ENCODE measurements at regions not wholly inside any gene's neighbourhood (a gene's known extent, or its start where the extent isn't known, plus 50 kb on each side); places are given as distances from the start of the nearest gene placed in this dataset.
A peak's percentile ranks its signal among the peaks of the same experiment; 100 is the strongest.

DNA sequence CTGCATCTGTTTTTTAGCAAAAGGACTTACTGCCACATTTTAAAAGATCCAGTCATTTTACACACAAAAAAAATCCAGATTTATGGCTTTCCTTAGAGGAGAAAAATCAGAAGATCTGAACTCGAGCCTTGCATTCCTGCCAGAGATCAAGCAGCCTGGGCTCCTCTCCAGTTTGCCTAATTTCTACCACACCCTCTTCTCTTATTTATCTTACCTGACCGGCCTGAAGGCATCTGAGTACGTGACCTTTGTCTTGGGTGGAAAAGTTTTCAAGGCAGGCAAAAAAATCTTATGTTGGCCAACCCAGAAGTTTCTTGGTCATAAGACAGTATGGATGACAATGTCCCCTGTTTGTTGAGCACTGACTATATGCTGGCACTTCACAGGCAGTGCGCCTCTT lies 60.3 kb downstream of the CHRD start:
- Histone ChIP-seq H3K36me3 (ENCODE audit: control insufficient read depth in 1 of 2, insufficient read depth in 2 of 2, low read length in 2 of 2) (no peaks in the 10 kb centered on the region), H3K9me3 (ENCODE audit: control insufficient read depth in 1 of 2, insufficient read depth in 1 of 2, low read depth in 1 of 2, low read length in 2 of 2) (no peaks in the 10 kb centered on the region; a peak in 1 of 4 replicates), H4K20me1 (ENCODE audit: insufficient read depth) (no peaks in the 10 kb centered on the region), H3K4me1 (ENCODE audit: control insufficient read depth in 1 of 2, insufficient read depth in 2 of 2, low read length in 2 of 2) (peaks cover 10 to 18% of the 10 kb centered on the region in 2 experiments; a peak in 3 of 4 replicates), H3K9me2 (ENCODE audit: insufficient read depth) (no peaks in the 10 kb centered on the region), H3K79me2 (ENCODE audit: insufficient read depth, low read length) (no peaks in the 10 kb centered on the region), H2AFZ (ENCODE audit: low read depth, low read length, poor library complexity, severe bottlenecking) (no peak overlapping the region), H3K9ac (ENCODE audit: low read length) (no peak overlapping the region), H3K4me2 (ENCODE audit: low read length) (peak overlapping the region; percentile 22), H3K27ac (ENCODE audit: low read depth, low read length) (no peak overlapping the region), H3K4me3 (replicated peaks in 1 of 2; ENCODE audit: low read depth in 1 of 2, low read length in 2 of 2) (no peak overlapping the region), H3K27me3 (ENCODE audit: insufficient read depth, low read length) (no peaks in the 10 kb centered on the region)
- RAD21 ChIA-PET (ENCODE audit: low non-redundant PET in 1 of 2, low total read pairs in 2 of 2, uncharacterized antibody in 2 of 2, unreplicated experiment in 2 of 2): no interaction called here
- TF ChIP-seq SRF (IDR thresholded peaks at IDR 0.05; ENCODE audit: low read depth) (no peak), RAD21 (IDR thresholded peaks at IDR 0.05; ENCODE audit: low read depth) (no peak), TCF7L2 (IDR thresholded peaks at IDR 0.05; ENCODE audit: borderline replicate concordance, extremely low read depth, insufficient read depth, insufficient read length) (no peak), EZH2 (IDR thresholded peaks at IDR 0.05) (no peak), POLR2A (IDR thresholded peaks at IDR 0.05; ENCODE audit: borderline replicate concordance, extremely low read depth, insufficient read depth, insufficient read length) (no peak), ZFX (IDR thresholded peaks at IDR 0.05) (no peak)
- no peak for ATAC-seq
- CTCF ChIA-PET: no interaction called here
- intact Hi-C loops (cut with micrococcal nuclease): no loop called here
- BruUV-seq (replicated peaks): no TSS peak
- POLR2A ChIA-PET: no interaction called here
- DNase-seq (ENCODE audit: low read depth, low spot score): no peak

DNA sequence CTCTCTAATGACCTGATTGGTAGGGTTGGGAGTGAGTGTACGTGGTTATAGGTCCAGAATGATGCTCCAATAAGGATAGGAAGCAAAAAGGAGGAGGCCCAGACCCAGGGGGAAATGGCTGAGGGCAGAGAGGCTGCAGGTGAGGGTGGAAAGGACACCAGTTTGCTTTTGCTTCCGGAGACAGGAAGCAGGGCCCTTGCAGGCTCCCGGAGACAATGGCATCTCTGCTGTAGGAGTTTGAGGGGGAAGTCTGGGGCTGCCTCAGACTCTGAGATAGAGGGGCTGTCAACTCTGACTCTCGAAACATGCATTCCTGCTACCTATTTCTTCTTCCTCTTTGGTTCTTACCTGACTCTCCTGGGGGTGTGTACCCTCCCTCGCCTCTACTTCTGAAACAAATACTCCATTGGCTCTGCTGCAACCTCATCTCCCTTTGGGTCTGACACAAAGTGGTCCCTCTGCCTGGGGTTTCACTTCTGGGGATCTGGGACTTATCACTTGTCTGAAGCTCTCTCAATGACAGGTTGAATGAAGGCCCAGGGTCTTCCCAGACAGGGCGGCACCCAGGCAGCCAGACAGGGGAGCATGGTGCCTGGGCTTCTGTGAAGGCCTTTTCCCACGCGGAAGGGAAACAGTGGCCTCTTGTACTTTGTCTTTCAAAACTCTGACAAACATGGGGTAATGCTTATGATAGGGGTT lies 61.5 kb downstream of the CHRD start:
- ChIA-PET POLR2A (no interaction called here), CTCF (no interaction called here), RAD21 (ENCODE audit: low non-redundant PET in 1 of 2, low total read pairs in 2 of 2, uncharacterized antibody in 2 of 2, unreplicated experiment in 2 of 2) (no interaction called here)
- Histone ChIP-seq H4K20me1 (ENCODE audit: insufficient read depth) (no peaks in the 10 kb centered on the region), H3K4me3 (replicated peaks in 1 of 2; ENCODE audit: low read depth in 1 of 2, low read length in 2 of 2) (no peak overlapping the region), H3K27me3 (ENCODE audit: insufficient read depth, low read length) (no peaks in the 10 kb centered on the region), H3K27ac (ENCODE audit: low read depth, low read length) (no peak overlapping the region), H3K9me3 (ENCODE audit: control insufficient read depth in 1 of 2, insufficient read depth in 1 of 2, low read depth in 1 of 2, low read length in 2 of 2) (no peaks in the 10 kb centered on the region; a peak in 1 of 4 replicates), H3K4me1 (ENCODE audit: control insufficient read depth in 1 of 2, insufficient read depth in 2 of 2, low read length in 2 of 2) (peaks cover 10 to 18% of the 10 kb centered on the region in 2 experiments; a peak in 3 of 4 replicates), H3K9me2 (ENCODE audit: insufficient read depth) (no peaks in the 10 kb centered on the region), H2AFZ (ENCODE audit: low read depth, low read length, poor library complexity, severe bottlenecking) (no peak overlapping the region), H3K4me2 (ENCODE audit: low read length) (no peak overlapping the region), H3K36me3 (ENCODE audit: control insufficient read depth in 1 of 2, insufficient read depth in 2 of 2, low read length in 2 of 2) (no peaks in the 10 kb centered on the region), H3K79me2 (ENCODE audit: insufficient read depth, low read length) (no peaks in the 10 kb centered on the region), H3K9ac (ENCODE audit: low read length) (no peak overlapping the region)
- intact Hi-C loops (cut with micrococcal nuclease): no loop called here
- DNase-seq (ENCODE audit: low read depth, low spot score) (no peak), ATAC-seq (no peak)
- BruUV-seq (replicated peaks): no TSS peak
- TF ChIP-seq, protein P1, sequence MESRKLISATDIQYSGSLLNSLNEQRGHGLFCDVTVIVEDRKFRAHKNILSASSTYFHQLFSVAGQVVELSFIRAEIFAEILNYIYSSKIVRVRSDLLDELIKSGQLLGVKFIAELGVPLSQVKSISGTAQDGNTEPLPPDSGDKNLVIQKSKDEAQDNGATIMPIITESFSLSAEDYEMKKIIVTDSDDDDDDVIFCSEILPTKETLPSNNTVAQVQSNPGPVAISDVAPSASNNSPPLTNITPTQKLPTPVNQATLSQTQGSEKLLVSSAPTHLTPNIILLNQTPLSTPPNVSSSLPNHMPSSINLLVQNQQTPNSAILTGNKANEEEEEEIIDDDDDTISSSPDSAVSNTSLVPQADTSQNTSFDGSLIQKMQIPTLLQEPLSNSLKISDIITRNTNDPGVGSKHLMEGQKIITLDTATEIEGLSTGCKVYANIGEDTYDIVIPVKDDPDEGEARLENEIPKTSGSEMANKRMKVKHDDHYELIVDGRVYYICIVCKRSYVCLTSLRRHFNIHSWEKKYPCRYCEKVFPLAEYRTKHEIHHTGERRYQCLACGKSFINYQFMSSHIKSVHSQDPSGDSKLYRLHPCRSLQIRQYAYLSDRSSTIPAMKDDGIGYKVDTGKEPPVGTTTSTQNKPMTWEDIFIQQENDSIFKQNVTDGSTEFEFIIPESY (IDR thresholded peaks at IDR 0.05; ENCODE audit: extremely low read depth, insufficient replicate concordance, low read length): no peak
